GM12874 (cell line): ENCODE measurements at regions not wholly inside any gene's neighbourhood (a gene's known extent, or its start where the extent isn't known, plus 50 kb on each side); places are given as distances from the start of the nearest gene placed in this dataset.

Experiments
- CTCF ChIP-seq: IDR thresholded peaks from 2 replicates; pipeline ENCODE4 v1.5.1; 2011; ENCODE audit warnings: low read depth, mild to moderate bottlenecking, control low read depth, low read length, moderate library complexity; ENCODE audit not compliant: insufficient read depth

- no peak for TF ChIP-seq CTCF
Observed at GRCh38 chr7:148540041-148540738, 50.4 kb upstream of the C7orf33 start.
